Epithelial cell of proximal tubule (primary cell): ENCODE measurements at regions not wholly inside any gene's neighbourhood (a gene's known extent, or its start where the extent isn't known, plus 50 kb on each side); places are given as distances from the start of the nearest gene placed in this dataset.
A peak's percentile ranks its signal among the peaks of the same experiment; 100 is the strongest.

Experiments
- DNase-seq: peaks from one replicate; pipeline ENCODE4 v3.0.0-alpha.2; 2011; ENCODE audit warnings: low read depth
- H3K4me3 ChIP-seq: 2 replicates; pipeline ENCODE4 v1.5.1; 2011; ENCODE audit warnings: low read depth, mild to moderate bottlenecking, low read length
- CTCF ChIP-seq: conservative IDR thresholded peaks from 2 replicates; pipeline ENCODE4 v1.5.1; 2012; ENCODE audit warnings: low read depth, mild to moderate bottlenecking, low read length

- DNase-seq, result peak; percentile 15
Measured at GRCh38 chr15:94670438-94671034, 439.2 kb downstream of the MCTP2 start.

GRCh38 chr15:94671858-94672532 lies 440.6 kb downstream of the MCTP2 start:
- no peak for TF ChIP-seq CTCF
- no peak for DNase-seq

More at GRCh38 chr15:94670438-94671034, 439.2 kb downstream of the MCTP2 start:
- peak; percentile 72 for TF ChIP-seq CTCF
- no peak overlapping the region for H3K4me3 ChIP-seq

GRCh38 chr15:94673801-94674200 lies 442.4 kb downstream of the MCTP2 start:
- no peak for TF ChIP-seq CTCF
- H3K4me3 ChIP-seq, result peak overlapping the region; percentile 45
- DNase-seq, result no peak

More at GRCh38 chr15:94671858-94672532, 440.6 kb downstream of the MCTP2 start:
- no peak overlapping the region for H3K4me3 ChIP-seq

- peak overlapping the region; percentile 45 for H3K4me3 ChIP-seq
- no peak for DNase-seq
- no peak for TF ChIP-seq CTCF
Measured at GRCh38 chr15:94674296-94674695, 442.9 kb downstream of the MCTP2 start.

GRCh38 chr15:94677202-94677790 lies 445.9 kb downstream of the MCTP2 start:
- no peak for DNase-seq
- no peak for TF ChIP-seq CTCF
- no peak overlapping the region for H3K4me3 ChIP-seq

GRCh38 chr15:94682171-94682570 lies 450.8 kb downstream of the MCTP2 start:
- TF ChIP-seq CTCF, result no peak
- DNase-seq, result no peak
- no peak overlapping the region for H3K4me3 ChIP-seq

- no peak overlapping the region for H3K4me3 ChIP-seq
- TF ChIP-seq CTCF, result no peak
- DNase-seq, result no peak
Measured at GRCh38 chr15:94683902-94684301, 452.5 kb downstream of the MCTP2 start.
